Right lung (tissue), 2 donors: ENCODE measurements at regions not wholly inside any gene's neighbourhood (a gene's known extent, or its start where the extent isn't known, plus 50 kb on each side); places are given as distances from the start of the nearest gene placed in this dataset.
"Not testable (repeated sequence)": the region's sequence is repeated elsewhere in the genome, so short reads cannot be mapped to it uniquely, and the experiment has no call there.

Experiments
- DNase-seq, 2 donors: peaks; one replicate each; pipeline ENCODE4 v3.0.0-alpha.2; 2013

GRCh38 chr9:13814647-13815400 lies 499.1 kb downstream of the NFIB start:
- no peak for DNase-seq

DNA sequence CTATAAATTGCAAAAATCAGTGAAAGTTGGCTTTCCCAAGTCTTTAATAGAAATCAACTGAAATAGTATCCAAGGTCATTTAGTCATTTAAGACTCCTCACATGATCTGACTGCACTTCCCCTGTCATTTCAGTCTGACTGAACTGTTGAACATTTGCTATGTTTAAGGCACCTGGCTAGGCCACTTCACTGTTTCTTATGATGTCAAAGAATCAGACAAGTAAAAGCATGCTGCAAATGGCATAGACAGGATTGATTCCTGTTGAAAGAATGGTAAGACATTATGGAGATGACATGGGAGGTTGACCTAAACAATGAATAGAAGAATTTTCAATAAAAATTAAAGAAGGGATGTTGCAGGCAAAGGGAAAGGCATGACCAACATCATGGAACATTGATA lies 502.1 kb downstream of the NFIB start:
- DNase-seq = no peak

- no peak for DNase-seq
These were observed 503.4 kb downstream of the NFIB start for GRCh38 chr9:13810510-13810909.

GRCh38 chr9:13809401-13809800 lies 504.5 kb downstream of the NFIB start:
- no peak for DNase-seq

GRCh38 chr9:13807118-13807517 lies 506.8 kb downstream of the NFIB start:
- DNase-seq = no peak

- no peak for DNase-seq
These were observed 507.2 kb downstream of the NFIB start for GRCh38 chr9:13806714-13807113.

DNA sequence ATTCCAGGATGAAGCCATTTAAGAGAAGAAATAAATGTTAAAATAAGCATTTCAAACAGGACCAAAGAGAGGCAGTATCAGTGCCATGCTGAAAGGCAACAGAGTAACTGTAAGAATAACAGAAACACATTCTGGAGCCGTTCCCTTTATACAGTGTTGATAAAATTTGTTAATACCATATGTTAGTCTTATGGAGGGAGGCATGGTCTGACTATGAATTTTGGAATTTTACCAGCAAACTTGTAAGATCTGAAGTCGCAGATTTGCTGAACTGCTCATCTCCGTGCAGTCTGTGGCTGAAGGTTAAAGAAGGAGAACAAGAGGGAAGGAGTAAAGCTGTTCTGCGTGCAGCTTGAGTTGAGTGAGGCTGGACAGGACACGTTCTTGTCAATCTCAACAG lies 508.4 kb downstream of the NFIB start:
- DNase-seq = peak; percentile 45 to 50

DNA sequence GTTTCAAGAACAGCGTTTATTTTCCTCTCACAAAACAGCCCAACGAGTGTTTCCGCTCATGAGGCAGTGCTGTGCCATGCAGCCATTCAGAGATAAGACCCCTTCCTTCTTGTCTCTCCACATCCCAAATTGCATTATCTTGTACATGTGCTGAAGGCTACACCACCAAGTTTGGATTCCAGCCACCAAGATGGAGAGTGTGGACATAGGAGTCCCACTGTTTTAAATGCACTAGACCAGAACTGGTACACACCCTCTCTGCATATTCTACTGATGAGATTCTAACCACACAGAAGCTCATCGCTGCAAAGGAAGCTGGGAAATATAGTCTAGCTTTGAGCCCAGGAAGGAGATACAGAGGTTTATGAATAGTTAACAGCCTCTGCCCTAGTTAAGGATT lies 509.4 kb downstream of the NFIB start:
- DNase-seq = no peak

- no peak for DNase-seq
These were observed 513.2 kb downstream of the NFIB start for GRCh38 chr9:13800776-13801175.

GRCh38 chr9:13797701-13798100 lies 516.2 kb downstream of the NFIB start:
- DNase-seq = not testable (repeated sequence)

DNA sequence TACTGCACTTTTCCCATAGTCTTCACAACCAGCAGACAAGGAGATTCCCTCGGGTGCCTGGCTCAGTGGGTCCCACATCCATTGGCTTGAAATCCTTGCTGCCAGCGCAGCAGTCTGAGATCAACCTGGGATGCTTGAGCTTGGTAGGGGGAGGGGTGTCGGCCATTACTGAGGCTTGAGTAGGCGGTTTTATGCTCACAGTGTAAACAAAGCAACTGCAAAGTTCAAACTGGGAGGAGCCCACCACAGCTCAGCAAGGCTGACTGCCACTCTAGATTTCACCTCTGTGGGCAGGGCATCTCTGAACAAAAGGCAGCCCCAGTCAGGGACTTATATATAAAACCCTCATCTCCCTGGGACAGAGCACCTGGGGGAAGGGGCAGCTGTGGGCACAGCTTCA lies 512.3 kb upstream of the MPDZ start:
- DNase-seq = no peak

GRCh38 chr9:13790055-13790454 lies 510.6 kb upstream of the MPDZ start:
- DNase-seq = no peak

DNA sequence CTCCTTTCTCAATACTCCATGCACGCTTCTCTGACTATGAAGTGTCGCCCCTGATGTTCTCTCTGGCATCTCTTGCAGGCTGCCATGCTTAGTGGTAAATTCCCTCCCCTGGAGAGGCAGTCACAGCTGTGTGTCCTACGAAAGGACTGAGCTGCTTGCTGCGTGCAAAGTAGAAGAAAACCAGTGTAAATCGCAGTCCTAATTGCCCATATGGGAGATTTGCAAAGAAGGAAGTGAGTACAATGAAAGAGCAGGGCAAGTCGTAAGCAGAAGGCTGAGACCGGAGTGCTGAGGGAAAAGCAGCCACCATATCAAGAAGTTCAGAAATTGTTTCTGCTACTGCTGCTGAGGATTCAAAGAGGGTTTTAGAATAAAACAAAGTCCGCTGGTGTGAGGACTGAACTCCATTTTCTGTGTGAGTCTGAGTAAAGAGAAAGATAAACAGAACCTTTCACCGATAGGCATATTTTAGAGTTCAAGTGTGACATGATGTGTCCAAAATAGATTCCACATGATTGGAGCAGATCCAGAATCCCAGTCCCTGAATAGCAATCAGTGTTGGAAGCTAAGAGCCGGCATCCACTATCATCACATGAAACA lies 507.8 kb upstream of the MPDZ start:
- DNase-seq = peak; percentile 74 to 78

- no peak for DNase-seq
These were observed 507.2 kb upstream of the MPDZ start for GRCh38 chr9:13786711-13787110.

DNA sequence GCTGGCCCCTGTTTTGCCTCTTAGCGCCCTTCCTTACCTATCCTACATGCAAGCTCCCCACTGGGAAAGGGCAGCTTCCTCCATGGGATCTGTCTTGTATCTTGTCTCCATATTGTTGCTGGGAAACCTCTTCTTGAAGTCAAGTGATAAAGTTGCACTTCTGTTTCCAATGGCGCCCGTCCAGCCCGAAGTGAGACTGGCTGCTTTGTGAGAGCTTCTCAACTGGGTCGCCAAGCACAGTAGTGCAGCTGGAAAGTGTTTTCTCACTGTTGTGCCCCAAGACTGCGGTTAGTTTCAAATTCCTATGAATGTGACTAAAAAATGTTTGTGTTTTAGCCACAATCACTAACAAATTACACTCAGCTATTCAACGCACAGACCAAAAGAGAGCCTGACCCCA lies 506.6 kb upstream of the MPDZ start:
- peak; percentile 29 to 31 for DNase-seq

DNA sequence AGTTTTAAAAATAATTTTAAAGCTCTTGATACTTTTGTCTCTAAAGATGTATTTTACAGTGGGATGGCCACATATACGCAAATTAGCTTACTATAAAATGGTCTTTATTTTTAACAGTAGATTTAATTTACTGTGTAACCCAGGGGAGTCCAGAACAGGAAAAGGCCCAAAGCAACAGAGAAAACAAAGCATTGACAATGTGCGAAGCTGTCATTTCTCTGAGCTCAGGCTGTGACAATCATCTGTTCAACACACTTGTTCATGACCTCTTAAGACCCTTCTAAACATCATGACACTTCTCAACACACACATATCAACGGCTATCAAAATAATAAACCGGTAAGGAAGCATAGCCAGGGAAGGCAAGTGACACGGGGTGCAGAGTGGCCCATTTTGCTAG lies 499.6 kb upstream of the MPDZ start:
- no peak for DNase-seq

DNA sequence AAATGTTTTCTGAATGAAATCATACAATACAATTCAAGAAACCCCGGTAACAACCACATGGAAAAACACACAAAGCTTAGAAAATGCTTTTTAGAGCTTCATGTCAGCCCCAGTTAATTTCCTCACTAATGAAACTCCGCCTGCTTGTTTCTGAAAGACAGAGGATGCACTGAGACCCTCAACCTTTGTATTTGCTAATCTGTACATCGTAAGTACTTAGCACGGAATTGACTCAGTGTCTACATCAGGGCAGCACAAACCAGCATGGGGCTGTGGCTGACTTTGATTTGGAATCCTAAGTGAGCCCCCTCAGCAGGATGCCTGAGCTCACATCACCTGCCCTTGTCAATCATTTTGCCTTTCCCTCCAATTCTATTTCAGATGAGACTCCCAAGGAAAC lies 499.1 kb upstream of the MPDZ start:
- no peak for DNase-seq

DNA sequence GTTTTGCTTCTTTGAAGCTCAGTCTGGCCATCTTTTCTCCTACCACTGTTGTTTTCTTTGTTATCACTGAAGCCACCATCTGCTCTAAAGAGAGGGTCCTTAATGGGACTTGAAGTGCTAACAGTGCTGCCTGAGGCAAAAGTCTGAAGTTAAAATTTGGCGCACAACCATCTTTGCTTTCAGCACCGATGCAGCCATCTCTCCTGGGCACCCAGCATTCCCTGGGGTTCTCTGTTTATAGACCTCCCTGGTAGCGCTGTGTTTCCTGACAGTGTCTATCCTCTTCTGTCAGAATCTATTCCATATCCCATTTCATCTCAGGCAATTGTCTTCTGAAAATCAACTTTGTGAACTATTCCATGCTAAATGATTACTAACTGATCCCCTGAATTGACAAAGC lies 491.5 kb upstream of the MPDZ start:
- no peak for DNase-seq

DNA sequence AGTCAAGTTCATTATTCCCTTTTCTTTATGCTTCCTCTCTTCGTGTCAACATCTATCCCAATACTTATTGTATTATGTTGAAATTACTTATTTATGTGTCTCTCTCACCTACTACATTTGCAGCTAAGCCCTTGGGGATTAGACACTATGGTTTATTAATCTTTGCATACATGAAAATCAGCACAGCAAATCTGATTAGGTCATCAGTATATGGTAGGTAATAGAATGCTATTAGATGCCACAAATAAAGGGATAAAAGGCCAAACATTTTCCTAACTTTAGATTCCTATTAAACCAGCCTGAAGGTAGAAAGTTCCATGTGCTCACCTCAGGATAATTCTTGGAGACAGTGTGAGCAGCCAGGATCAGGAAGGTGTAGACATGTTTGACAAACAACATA lies 490.1 kb upstream of the MPDZ start:
- DNase-seq = no peak

DNA sequence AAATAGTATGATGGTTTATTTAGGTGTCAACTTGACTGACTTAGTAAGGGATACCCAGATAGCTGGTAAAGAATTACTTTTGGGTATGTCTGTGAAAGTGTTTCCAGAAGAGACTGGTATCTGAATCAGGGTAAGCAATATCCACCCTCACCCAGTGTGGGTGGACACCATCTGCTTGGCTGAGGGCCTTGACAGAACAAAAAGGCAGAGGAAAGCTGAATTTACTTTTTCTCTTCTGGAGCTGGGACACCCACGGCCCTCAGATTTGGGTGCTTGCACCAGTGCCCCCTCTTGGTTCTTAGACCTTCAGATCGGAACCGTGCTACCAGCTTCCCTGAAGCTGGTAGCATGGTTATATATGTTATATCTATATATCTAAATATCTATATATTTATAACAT lies 489.5 kb upstream of the MPDZ start:
- no peak for DNase-seq

- DNase-seq = no peak
These were observed 482.7 kb upstream of the MPDZ start for GRCh38 chr9:13762209-13762608.

GRCh38 chr9:13759551-13759950 lies 480.1 kb upstream of the MPDZ start:
- no peak for DNase-seq

DNA sequence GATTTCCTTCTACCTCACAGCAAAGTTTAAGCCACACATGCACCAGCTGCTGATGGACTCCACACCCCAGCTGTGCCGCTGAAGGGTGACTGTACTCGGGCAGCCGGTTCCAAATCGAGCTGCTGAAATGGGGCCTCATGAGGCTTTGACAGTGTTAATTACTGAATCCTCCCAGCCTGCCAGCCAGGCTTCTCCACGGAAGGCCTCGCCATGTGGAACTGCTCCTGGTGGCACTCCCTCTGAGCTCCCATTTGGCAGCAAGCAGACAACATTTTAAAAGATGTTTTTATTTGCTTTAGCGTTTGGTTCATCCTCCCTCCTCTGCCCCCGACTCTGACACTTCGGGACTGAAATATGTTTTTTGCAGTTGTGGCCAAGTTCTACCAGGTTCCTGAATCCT lies 479.4 kb upstream of the MPDZ start:
- peak; percentile 67 to 71 for DNase-seq

GRCh38 chr9:13756943-13757342 lies 477.5 kb upstream of the MPDZ start:
- no peak for DNase-seq
